ENCODE measurements at regions not wholly inside any gene's neighbourhood (a gene's known extent, or its start where the extent isn't known, plus 50 kb on each side); places are given as distances from the start of the nearest gene placed in this dataset.

DNA sequence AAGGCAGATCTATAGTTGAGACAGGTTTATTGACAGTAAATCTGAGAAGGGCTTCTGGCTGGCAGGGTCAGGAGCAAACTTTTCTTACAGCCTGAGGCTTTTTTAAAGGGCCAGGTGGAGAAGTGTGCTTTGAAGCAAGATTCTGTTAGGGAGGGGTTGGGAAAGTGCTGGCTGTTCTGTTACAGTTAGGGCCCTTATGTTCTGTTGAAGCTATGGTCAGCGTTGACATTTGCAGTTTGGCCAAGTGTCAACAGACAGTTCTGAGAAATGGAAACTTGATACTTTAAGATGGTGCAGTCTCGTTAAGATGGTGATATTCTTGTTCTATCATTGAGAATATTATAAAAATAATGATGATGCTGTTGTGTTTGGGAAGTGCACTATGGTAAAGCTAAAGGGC, 154.2 kb downstream of the RDH14 start:
- intact Hi-C loops (cut with DNase I): no loop called here
- Histone ChIP-seq H3K27me3 (no peaks in the 10 kb centered on the region), H3K4me3 (no peak overlapping the region), H3K4me1 (no peaks in the 10 kb centered on the region), H3K9me3 (no peaks in the 10 kb centered on the region), H3K27ac (no peak overlapping the region), H3K36me3 (no peaks in the 10 kb centered on the region)
- no peak for DNase-seq
- 32 to 54% (median 35%) methylated on average over 2 of the region's 2 CpGs for WGBS, 4 donors
- no peak for ATAC-seq
- TF ChIP-seq CTCF (IDR thresholded peaks at IDR 0.05) (no peak), POLR2A (IDR thresholded peaks at IDR 0.05) (no peak)

DNA sequence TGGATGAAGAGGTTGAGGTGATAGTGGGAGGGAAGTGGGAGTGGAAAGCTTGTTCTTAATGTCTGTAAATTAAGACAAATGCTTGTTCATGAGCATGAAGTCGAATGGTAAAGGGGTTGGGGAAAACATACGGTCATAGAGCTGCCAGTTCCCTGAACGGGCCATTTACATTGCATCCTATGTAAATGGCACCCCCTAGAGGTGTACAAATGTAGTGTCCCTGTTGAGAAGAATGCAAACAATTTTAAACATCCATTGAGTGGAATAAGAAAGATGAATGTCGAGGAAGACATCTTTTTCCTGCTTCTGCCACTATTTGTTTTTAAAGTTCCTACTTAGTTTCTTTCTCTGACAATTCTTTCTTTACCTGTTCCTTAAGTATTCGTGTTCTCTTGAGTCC, 155.7 kb downstream of the RDH14 start:
- no peaks in the 10 kb centered on the region for H3K27me3 ChIP-seq
- H3K4me1 ChIP-seq: no peaks in the 10 kb centered on the region
- DNase-seq (no peak), ATAC-seq (no peak)
- H3K9me3 ChIP-seq: no peaks in the 10 kb centered on the region
- H3K27ac ChIP-seq: no peak overlapping the region
- 56 to 69% (median 62%) methylated on average over 5 of the region's 5 CpGs for WGBS, 4 donors
- H3K4me3 ChIP-seq: no peak overlapping the region
- H3K36me3 ChIP-seq: no peaks in the 10 kb centered on the region
- TF ChIP-seq CTCF (IDR thresholded peaks at IDR 0.05) (peak in 4 of 12 donors; percentile 5 to 41 (median 18)), POLR2A (IDR thresholded peaks at IDR 0.05) (no peak)
- intact Hi-C loops (cut with DNase I): no loop called here

DNA sequence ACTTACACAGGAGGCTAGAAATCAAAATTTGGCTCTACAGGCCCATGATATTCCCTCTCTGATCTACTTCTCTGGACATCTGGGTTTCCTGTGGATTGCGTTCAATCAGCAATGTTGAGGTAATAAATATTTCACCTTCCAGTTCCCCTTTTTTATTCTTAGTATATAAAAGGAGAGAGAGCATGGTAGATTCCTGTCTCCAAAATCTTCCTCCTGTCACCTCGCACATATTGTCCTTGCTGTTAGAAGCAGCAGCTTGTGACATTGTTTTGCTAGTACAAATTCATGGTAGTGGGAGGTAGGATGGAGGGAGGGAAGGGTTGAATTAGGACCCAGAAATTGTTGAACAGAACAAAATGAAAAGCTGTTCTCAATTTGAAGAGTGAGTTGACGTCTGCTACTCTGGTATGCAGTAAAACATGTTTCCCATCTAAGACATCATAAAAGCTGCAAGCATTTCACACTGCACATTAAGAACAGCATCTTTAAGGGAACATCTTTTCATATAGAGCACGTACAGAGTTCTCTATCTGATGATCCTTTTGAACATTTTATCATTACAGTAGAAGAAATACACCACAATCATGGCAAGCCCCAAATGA, 156.4 kb downstream of the RDH14 start:
- Histone ChIP-seq H3K36me3 (no peaks in the 10 kb centered on the region), H3K4me3 (no peak overlapping the region), H3K9me3 (no peaks in the 10 kb centered on the region), H3K27ac (no peak overlapping the region), H3K27me3 (no peaks in the 10 kb centered on the region), H3K4me1 (no peaks in the 10 kb centered on the region)
- DNase-seq: no peak
- WGBS, 4 donors: 63 to 74% (median 67%) methylated on average over 4 of the region's 4 CpGs
- no peak for ATAC-seq
- intact Hi-C loops (cut with DNase I): no loop called here
- no peak for TF ChIP-seq POLR2A (IDR thresholded peaks at IDR 0.05)
- no peak for TF ChIP-seq CTCF (IDR thresholded peaks at IDR 0.05)

DNA sequence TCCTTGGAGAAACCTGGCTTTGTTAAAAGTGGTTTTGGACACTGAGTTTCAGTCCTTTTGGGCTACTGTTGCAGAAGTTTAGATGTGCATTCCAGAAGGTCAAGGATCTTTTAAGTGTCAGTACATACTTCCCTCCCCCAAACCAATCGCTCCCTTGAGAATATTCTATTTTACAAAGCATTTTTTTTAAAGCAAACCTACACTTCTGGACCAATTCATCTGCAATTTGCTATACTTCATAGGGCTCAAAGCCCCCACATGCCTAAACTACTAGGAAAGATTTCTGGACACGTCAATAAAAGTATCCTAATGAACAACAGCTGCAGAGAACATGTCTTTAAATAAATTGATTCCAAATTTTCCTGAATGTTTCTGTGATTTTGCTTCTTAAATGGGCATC, 157.6 kb downstream of the RDH14 start:
- no peaks in the 10 kb centered on the region for H3K9me3 ChIP-seq

More for the DNA sequence above, 157.6 kb downstream of the RDH14 start:
- intact Hi-C loops (cut with DNase I): no loop called here
- DNase-seq (no peak), ATAC-seq (no peak)
- no peak for TF ChIP-seq POLR2A (IDR thresholded peaks at IDR 0.05)
- no peak for TF ChIP-seq CTCF (IDR thresholded peaks at IDR 0.05)
- no peak overlapping the region for H3K27ac ChIP-seq
- H3K27me3 ChIP-seq: no peaks in the 10 kb centered on the region
- H3K36me3 ChIP-seq: no peaks in the 10 kb centered on the region
- 72 to 79% (median 77%) methylated on average over 2 of the region's 2 CpGs for WGBS, 4 donors
- no peaks in the 10 kb centered on the region for H3K4me1 ChIP-seq
- H3K4me3 ChIP-seq: no peak overlapping the region
